GM23338 (cell line): ENCODE measurements at regions not wholly inside any gene's neighbourhood (a gene's known extent, or its start where the extent isn't known, plus 50 kb on each side); places are given as distances from the start of the nearest gene placed in this dataset.

Experiments
- ATAC-seq: fragments of 200-7000 bp; cut with Tn5 transposase; 3 replicates; pipeline ENCODE4 v1.9.1; 2020
- DNase-seq: peaks from one replicate; pipeline ENCODE4 v3.0.0-alpha.2; 2015; ENCODE audit warnings: low spot score
- H2AFZ ChIP-seq: fragments of 200-600 bp; sonication (generic); 2 replicates; pipeline ENCODE4 v1.8.0; 2016; ENCODE audit warnings: antibody characterized with exemption, mild to moderate bottlenecking, moderate library complexity
- H3F3A ChIP-seq: fragments of 200-600 bp; sonication (generic); replicated peaks from 2 replicates; pipeline ENCODE4 v1.8.0; 2017; ENCODE audit warnings: antibody characterized with exemption, mixed run types, low read depth
- H3K27ac ChIP-seq: fragments of 200-600 bp; sonication (generic); 2 replicates; pipeline ENCODE4 v1.6.1; 2016; ENCODE audit warnings: low read depth
- H3K27me3 ChIP-seq: fragments of 200-600 bp; sonication (generic); 2 replicates; pipeline ENCODE4 v1.8.0; 2016; ENCODE audit warnings: mild to moderate bottlenecking, mixed run types, moderate library complexity; ENCODE audit not compliant: insufficient read depth
- H3K36me3 ChIP-seq: fragments of 200-600 bp; sonication (generic); 2 replicates; pipeline ENCODE4 v1.8.0; 2016; ENCODE audit warnings: mild to moderate bottlenecking; ENCODE audit not compliant: insufficient read depth
- H3K4me1 ChIP-seq: fragments of 200-600 bp; sonication (generic); 2 replicates; pipeline ENCODE4 v1.8.0; 2016; ENCODE audit warnings: mild to moderate bottlenecking, moderate library complexity; ENCODE audit not compliant: insufficient read depth
- H3K4me2 ChIP-seq: fragments of 200-600 bp; sonication (generic); 2 replicates; pipeline ENCODE4 v1.7.1; 2017; ENCODE audit warnings: mixed run types
- H3K4me3 ChIP-seq: fragments of 200-600 bp; sonication (generic); 2 replicates; pipeline ENCODE4 v1.6.1; 2016; ENCODE audit warnings: mixed run types
- H3K79me2 ChIP-seq: fragments of 200-600 bp; sonication (generic); replicated peaks from 2 replicates; pipeline ENCODE4 v1.8.0; 2017; ENCODE audit warnings: mild to moderate bottlenecking; ENCODE audit not compliant: insufficient read depth
- H3K9me2 ChIP-seq: fragments of 200-600 bp; sonication (generic); 2 replicates; pipeline ENCODE4 v1.8.0; 2017; ENCODE audit not compliant: insufficient read depth
- H4K20me1 ChIP-seq: fragments of 200-600 bp; sonication (generic); replicated peaks from 2 replicates; pipeline ENCODE4 v1.8.0; 2017; ENCODE audit warnings: mild to moderate bottlenecking; ENCODE audit not compliant: insufficient read depth
- H3K27ac Mint-ChIP-seq: 2 replicates; pipeline ENCODE4 v1.8.0; 2020; ENCODE audit warnings: inconsistent platforms, mild to moderate bottlenecking, moderate library complexity, mixed read lengths
- H3K27me3 Mint-ChIP-seq: 3 replicates; pipeline ENCODE4 v1.8.0; 2022; ENCODE audit warnings: low read depth, mild to moderate bottlenecking, moderate library complexity, mixed read lengths, inconsistent platforms; ENCODE audit not compliant: insufficient read depth, poor library complexity
- H3K36me3 Mint-ChIP-seq: 3 replicates; pipeline ENCODE4 v1.8.0; 2021; ENCODE audit warnings: low read depth, mild to moderate bottlenecking, inconsistent platforms, moderate library complexity, mixed read lengths
- H3K4me1 Mint-ChIP-seq: 3 replicates; pipeline ENCODE4 v1.8.0; 2020; ENCODE audit warnings: mild to moderate bottlenecking, inconsistent platforms, mixed read lengths
- H3K4me3 Mint-ChIP-seq: 3 replicates; pipeline ENCODE4 v1.8.0; 2021; ENCODE audit warnings: moderate library complexity, mild to moderate bottlenecking, inconsistent platforms, mixed read lengths
- H3K9me3 Mint-ChIP-seq: 3 replicates; pipeline ENCODE4 v1.8.0; 2020; ENCODE audit warnings: moderate library complexity, mild to moderate bottlenecking, inconsistent platforms, mixed read lengths
- CREB1 ChIP-seq: fragments of 250-450 bp; sonication (Bioruptor Pico); IDR thresholded peaks from 2 replicates; pipeline ENCODE4 v1.5.0; 2020; ENCODE audit warnings: low read depth, mild to moderate bottlenecking, moderate library complexity
- EZH2 ChIP-seq: fragments of 200-600 bp; sonication (generic); IDR thresholded peaks from one replicate; pipeline ENCODE4 v1.8.0; 2017; ENCODE audit warnings: antibody characterized with exemption, mild to moderate bottlenecking, low read depth; ENCODE audit not compliant: unreplicated experiment
- EZH2phosphoT487 ChIP-seq: fragments of 200-600 bp; sonication (generic); IDR thresholded peaks from one replicate; pipeline ENCODE4 v1.8.1; 2018; ENCODE audit warnings: antibody characterized with exemption; ENCODE audit not compliant: unreplicated experiment
- JUNB ChIP-seq: IDR thresholded peaks from one replicate; pipeline ENCODE4 v1.6.1; 2016; ENCODE audit warnings: antibody characterized with exemption; ENCODE audit not compliant: unreplicated experiment
- NANOG ChIP-seq: IDR thresholded peaks from 2 replicates; pipeline ENCODE4 v1.6.1; 2016; ENCODE audit warnings: antibody characterized with exemption, borderline replicate concordance
- POLR2AphosphoS5 ChIP-seq: IDR thresholded peaks from 2 replicates; pipeline ENCODE4 v1.6.1; 2016; ENCODE audit warnings: antibody characterized with exemption, low read depth
- STAT1 ChIP-seq: IDR thresholded peaks from one replicate; pipeline ENCODE4 v1.6.1; 2016; ENCODE audit warnings: antibody characterized with exemption; ENCODE audit not compliant: unreplicated experiment
- ZNF114 ChIP-seq: fragments of 250-450 bp; sonication (Bioruptor Pico); IDR thresholded peaks from 2 replicates; pipeline ENCODE4 v1.5.0; 2020; ENCODE audit warnings: mild to moderate bottlenecking, moderate library complexity
- ZNF331 ChIP-seq: fragments of 250-450 bp; sonication (Bioruptor Pico); IDR thresholded peaks from 2 replicates; pipeline ENCODE4 v1.5.0; 2020; ENCODE audit warnings: low read depth, mild to moderate bottlenecking, moderate library complexity
- TF ChIP-seq, protein P1 (sequence below): IDR thresholded peaks from 2 replicates; pipeline ENCODE4 v1.6.1; 2016; ENCODE audit warnings: antibody characterized with exemption
- TF ChIP-seq, protein P2 (sequence below): fragments of 250-450 bp; sonication (Bioruptor Pico); IDR thresholded peaks from 2 replicates; pipeline ENCODE4 v1.5.0; 2020; ENCODE audit warnings: mild to moderate bottlenecking, moderate library complexity
- TF ChIP-seq, protein P3 (sequence below), 2 experiments: fragments of 200-600 bp in 1 of 2; sonication (generic) in 1 of 2; conservative IDR thresholded peaks; 2 replicates each; pipeline versions ENCODE4 v1.5.1 to v1.6.1; 2016 to 2017; ENCODE audit warnings: antibody characterized with exemption in 2 of 2, low read depth in 2 of 2, mild to moderate bottlenecking in 2 of 2, moderate library complexity in 1 of 2
- TF ChIP-seq, protein P4 (sequence below): IDR thresholded peaks from one replicate; pipeline ENCODE4 v1.6.1; 2018; ENCODE audit warnings: antibody characterized with exemption; ENCODE audit not compliant: unreplicated experiment

DNA sequence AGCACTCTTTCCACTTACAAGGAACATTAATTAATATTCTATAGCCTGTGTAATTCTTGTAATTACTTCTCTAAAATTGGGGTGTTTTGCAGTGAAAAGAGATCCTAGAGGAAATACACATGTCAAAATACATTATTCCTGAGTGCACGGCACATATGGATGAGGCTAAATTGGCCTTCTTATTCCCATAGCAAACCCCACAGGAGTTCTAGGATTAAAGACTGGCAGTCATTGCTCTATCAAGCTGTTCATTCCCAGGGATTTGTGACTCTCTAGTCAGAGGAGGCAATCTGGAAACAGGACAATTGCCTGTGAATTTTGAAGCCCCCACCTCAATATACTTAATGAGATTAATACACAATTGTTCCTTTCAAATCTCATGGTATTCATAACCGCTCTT is 145.9 kb upstream of the OPCML start:
- H3K27ac Mint-ChIP-seq, result no peak overlapping the region
- Histone ChIP-seq H3K79me2 (no peaks in the 10 kb centered on the region), H3F3A (no peaks in the 10 kb centered on the region), H3K27me3 (no peaks in the 10 kb centered on the region), H2AFZ (no peak overlapping the region), H4K20me1 (no peaks in the 10 kb centered on the region), H3K4me3 (no peak overlapping the region), H3K4me1 (no peaks in the 10 kb centered on the region; the same call in 1 of the 2 replicates), H3K4me2 (no peak overlapping the region), H3K36me3 (no peaks in the 10 kb centered on the region), H3K27ac (no peak overlapping the region), H3K9me2 (no peaks in the 10 kb centered on the region)
- H3K27me3 Mint-ChIP-seq, result peaks cover 1% of the 10 kb centered on the region
- TF ChIP-seq, protein P1, sequence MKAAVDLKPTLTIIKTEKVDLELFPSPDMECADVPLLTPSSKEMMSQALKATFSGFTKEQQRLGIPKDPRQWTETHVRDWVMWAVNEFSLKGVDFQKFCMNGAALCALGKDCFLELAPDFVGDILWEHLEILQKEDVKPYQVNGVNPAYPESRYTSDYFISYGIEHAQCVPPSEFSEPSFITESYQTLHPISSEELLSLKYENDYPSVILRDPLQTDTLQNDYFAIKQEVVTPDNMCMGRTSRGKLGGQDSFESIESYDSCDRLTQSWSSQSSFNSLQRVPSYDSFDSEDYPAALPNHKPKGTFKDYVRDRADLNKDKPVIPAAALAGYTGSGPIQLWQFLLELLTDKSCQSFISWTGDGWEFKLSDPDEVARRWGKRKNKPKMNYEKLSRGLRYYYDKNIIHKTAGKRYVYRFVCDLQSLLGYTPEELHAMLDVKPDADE, result no peak
- no peak for TF ChIP-seq JUNB
- no peak for TF ChIP-seq ZNF331 (CRISPR knock-in tag)
- TF ChIP-seq POLR2AphosphoS5, result no peak
- no peak for TF ChIP-seq NANOG
- TF ChIP-seq CREB1 (CRISPR knock-in tag), result no peak
- TF ChIP-seq EZH2, result no peak
- TF ChIP-seq, protein P2, sequence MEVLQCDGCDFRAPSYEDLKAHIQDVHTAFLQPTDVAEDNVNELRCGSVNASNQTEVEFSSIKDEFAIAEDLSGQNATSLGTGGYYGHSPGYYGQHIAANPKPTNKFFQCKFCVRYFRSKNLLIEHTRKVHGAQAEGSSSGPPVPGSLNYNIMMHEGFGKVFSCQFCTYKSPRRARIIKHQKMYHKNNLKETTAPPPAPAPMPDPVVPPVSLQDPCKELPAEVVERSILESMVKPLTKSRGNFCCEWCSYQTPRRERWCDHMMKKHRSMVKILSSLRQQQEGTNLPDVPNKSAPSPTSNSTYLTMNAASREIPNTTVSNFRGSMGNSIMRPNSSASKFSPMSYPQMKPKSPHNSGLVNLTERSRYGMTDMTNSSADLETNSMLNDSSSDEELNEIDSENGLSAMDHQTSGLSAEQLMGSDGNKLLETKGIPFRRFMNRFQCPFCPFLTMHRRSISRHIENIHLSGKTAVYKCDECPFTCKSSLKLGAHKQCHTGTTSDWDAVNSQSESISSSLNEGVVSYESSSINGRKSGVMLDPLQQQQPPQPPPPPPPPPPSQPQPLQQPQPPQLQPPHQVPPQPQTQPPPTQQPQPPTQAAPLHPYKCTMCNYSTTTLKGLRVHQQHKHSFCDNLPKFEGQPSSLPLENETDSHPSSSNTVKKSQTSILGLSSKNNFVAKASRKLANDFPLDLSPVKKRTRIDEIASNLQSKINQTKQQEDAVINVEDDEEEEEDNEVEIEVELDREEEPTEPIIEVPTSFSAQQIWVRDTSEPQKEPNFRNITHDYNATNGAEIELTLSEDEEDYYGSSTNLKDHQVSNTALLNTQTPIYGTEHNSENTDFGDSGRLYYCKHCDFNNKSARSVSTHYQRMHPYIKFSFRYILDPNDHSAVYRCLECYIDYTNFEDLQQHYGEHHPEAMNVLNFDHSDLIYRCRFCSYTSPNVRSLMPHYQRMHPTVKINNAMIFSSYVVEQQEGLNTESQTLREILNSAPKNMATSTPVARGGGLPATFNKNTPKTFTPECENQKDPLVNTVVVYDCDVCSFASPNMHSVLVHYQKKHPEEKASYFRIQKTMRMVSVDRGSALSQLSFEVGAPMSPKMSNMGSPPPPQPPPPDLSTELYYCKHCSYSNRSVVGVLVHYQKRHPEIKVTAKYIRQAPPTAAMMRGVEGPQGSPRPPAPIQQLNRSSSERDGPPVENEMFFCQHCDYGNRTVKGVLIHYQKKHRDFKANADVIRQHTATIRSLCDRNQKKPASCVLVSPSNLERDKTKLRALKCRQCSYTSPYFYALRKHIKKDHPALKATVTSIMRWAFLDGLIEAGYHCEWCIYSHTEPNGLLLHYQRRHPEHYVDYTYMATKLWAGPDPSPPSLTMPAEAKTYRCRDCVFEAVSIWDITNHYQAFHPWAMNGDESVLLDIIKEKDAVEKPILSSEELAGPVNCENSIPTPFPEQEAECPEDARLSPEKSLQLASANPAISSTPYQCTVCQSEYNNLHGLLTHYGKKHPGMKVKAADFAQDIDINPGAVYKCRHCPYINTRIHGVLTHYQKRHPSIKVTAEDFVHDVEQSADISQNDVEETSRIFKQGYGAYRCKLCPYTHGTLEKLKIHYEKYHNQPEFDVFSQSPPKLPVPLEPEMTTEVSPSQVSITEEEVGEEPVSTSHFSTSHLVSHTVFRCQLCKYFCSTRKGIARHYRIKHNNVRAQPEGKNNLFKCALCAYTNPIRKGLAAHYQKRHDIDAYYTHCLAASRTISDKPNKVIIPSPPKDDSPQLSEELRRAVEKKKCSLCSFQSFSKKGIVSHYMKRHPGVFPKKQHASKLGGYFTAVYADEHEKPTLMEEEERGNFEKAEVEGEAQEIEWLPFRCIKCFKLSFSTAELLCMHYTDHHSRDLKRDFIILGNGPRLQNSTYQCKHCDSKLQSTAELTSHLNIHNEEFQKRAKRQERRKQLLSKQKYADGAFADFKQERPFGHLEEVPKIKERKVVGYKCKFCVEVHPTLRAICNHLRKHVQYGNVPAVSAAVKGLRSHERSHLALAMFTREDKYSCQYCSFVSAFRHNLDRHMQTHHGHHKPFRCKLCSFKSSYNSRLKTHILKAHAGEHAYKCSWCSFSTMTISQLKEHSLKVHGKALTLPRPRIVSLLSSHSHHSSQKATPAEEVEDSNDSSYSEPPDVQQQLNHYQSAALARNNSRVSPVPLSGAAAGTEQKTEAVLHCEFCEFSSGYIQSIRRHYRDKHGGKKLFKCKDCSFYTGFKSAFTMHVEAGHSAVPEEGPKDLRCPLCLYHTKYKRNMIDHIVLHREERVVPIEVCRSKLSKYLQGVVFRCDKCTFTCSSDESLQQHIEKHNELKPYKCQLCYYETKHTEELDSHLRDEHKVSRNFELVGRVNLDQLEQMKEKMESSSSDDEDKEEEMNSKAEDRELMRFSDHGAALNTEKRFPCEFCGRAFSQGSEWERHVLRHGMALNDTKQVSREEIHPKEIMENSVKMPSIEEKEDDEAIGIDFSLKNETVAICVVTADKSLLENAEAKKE (CRISPR knock-in tag), result no peak
- TF ChIP-seq, protein P3, sequence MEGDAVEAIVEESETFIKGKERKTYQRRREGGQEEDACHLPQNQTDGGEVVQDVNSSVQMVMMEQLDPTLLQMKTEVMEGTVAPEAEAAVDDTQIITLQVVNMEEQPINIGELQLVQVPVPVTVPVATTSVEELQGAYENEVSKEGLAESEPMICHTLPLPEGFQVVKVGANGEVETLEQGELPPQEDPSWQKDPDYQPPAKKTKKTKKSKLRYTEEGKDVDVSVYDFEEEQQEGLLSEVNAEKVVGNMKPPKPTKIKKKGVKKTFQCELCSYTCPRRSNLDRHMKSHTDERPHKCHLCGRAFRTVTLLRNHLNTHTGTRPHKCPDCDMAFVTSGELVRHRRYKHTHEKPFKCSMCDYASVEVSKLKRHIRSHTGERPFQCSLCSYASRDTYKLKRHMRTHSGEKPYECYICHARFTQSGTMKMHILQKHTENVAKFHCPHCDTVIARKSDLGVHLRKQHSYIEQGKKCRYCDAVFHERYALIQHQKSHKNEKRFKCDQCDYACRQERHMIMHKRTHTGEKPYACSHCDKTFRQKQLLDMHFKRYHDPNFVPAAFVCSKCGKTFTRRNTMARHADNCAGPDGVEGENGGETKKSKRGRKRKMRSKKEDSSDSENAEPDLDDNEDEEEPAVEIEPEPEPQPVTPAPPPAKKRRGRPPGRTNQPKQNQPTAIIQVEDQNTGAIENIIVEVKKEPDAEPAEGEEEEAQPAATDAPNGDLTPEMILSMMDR (conservative IDR thresholded peaks at IDR 0.05; ENCODE audit: low read depth in 2 of 2), result no peak
- TF ChIP-seq ZNF114, result no peak
- TF ChIP-seq STAT1, result no peak
- TF ChIP-seq EZH2phosphoT487, result no peak
- TF ChIP-seq, protein P4, sequence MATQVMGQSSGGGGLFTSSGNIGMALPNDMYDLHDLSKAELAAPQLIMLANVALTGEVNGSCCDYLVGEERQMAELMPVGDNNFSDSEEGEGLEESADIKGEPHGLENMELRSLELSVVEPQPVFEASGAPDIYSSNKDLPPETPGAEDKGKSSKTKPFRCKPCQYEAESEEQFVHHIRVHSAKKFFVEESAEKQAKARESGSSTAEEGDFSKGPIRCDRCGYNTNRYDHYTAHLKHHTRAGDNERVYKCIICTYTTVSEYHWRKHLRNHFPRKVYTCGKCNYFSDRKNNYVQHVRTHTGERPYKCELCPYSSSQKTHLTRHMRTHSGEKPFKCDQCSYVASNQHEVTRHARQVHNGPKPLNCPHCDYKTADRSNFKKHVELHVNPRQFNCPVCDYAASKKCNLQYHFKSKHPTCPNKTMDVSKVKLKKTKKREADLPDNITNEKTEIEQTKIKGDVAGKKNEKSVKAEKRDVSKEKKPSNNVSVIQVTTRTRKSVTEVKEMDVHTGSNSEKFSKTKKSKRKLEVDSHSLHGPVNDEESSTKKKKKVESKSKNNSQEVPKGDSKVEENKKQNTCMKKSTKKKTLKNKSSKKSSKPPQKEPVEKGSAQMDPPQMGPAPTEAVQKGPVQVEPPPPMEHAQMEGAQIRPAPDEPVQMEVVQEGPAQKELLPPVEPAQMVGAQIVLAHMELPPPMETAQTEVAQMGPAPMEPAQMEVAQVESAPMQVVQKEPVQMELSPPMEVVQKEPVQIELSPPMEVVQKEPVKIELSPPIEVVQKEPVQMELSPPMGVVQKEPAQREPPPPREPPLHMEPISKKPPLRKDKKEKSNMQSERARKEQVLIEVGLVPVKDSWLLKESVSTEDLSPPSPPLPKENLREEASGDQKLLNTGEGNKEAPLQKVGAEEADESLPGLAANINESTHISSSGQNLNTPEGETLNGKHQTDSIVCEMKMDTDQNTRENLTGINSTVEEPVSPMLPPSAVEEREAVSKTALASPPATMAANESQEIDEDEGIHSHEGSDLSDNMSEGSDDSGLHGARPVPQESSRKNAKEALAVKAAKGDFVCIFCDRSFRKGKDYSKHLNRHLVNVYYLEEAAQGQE, result no peak
- H3K4me1 Mint-ChIP-seq, result peaks cover 11% of the 10 kb centered on the region
- H3K36me3 Mint-ChIP-seq, result no peaks in the 10 kb centered on the region
- H3K9me3 Mint-ChIP-seq, result no peaks in the 10 kb centered on the region
- ATAC-seq (no peak), DNase-seq (no peak)
- H3K4me3 Mint-ChIP-seq, result no peak overlapping the region
